ENCODE measurements at regions not wholly inside any gene's neighbourhood (a gene's known extent, or its start where the extent isn't known, plus 50 kb on each side); places are given as distances from the start of the nearest gene placed in this dataset.
"Not testable (repeated sequence)": the region's sequence is repeated elsewhere in the genome, so short reads cannot be mapped to it uniquely, and the experiment has no call there.

GRCh38 chr5:136621743-136622142, 256.4 kb upstream of the TRPC7 start:
- no peak for DNase-seq (ENCODE audit: low spot score)

GRCh38 chr5:136620621-136621020, 255.3 kb upstream of the TRPC7 start:
- no peak for DNase-seq (ENCODE audit: low spot score)

GRCh38 chr5:136620016-136620419, 254.7 kb upstream of the TRPC7 start:
- DNase-seq (ENCODE audit: low spot score) = no peak

GRCh38 chr5:136619556-136619955, 254.2 kb upstream of the TRPC7 start:
- no peak for DNase-seq (ENCODE audit: low spot score)

GRCh38 chr5:136615251-136616119, 250.1 kb upstream of the TRPC7 start:
- DNase-seq (ENCODE audit: low spot score) = no peak

GRCh38 chr5:136613230-136613629, 247.9 kb upstream of the TRPC7 start:
- peak; percentile 14 for DNase-seq (ENCODE audit: low spot score)

GRCh38 chr5:136605638-136606037, 240.3 kb upstream of the TRPC7 start:
- DNase-seq (ENCODE audit: low spot score) = no peak

GRCh38 chr5:136600306-136600705, 235.0 kb upstream of the TRPC7 start:
- no peak for DNase-seq (ENCODE audit: low spot score)

- DNase-seq (ENCODE audit: low spot score) = no peak
Observed at GRCh38 chr5:136598802-136599404, 233.6 kb upstream of the TRPC7 start.

- no peak for DNase-seq (ENCODE audit: low spot score)
Observed at GRCh38 chr5:136594416-136594815, 229.1 kb upstream of the TRPC7 start.

GRCh38 chr5:136590581-136590980, 225.2 kb upstream of the TRPC7 start:
- no peak for DNase-seq (ENCODE audit: low spot score)

GRCh38 chr5:136586196-136586595, 220.9 kb upstream of the TRPC7 start:
- DNase-seq (ENCODE audit: low spot score) = no peak

- DNase-seq (ENCODE audit: low spot score) = no peak
Observed at GRCh38 chr5:136584474-136584873, 219.1 kb upstream of the TRPC7 start.

- peak; percentile 16 for DNase-seq (ENCODE audit: low spot score)
Observed at GRCh38 chr5:136579238-136579637, 213.9 kb upstream of the TRPC7 start.

- DNase-seq (ENCODE audit: low spot score) = not testable (repeated sequence)
Observed at GRCh38 chr5:136569875-136570274, 204.5 kb upstream of the TRPC7 start.

- DNase-seq (ENCODE audit: low spot score) = not testable (repeated sequence)
Observed at GRCh38 chr5:136565457-136565856, 200.1 kb upstream of the TRPC7 start.

GRCh38 chr5:136565050-136565449, 199.7 kb upstream of the TRPC7 start:
- DNase-seq (ENCODE audit: low spot score) = not testable (repeated sequence)

- not testable (repeated sequence) for DNase-seq (ENCODE audit: low spot score)
Observed at GRCh38 chr5:136564431-136564830, 199.1 kb upstream of the TRPC7 start.

- DNase-seq (ENCODE audit: low spot score) = peak; percentile 96
Observed at GRCh38 chr5:136563489-136563888, 198.1 kb upstream of the TRPC7 start.

- DNase-seq (ENCODE audit: low spot score) = no peak
Observed at GRCh38 chr5:136560126-136560525, 194.8 kb upstream of the TRPC7 start.

GRCh38 chr5:136559651-136560050, 194.3 kb upstream of the TRPC7 start:
- no peak for DNase-seq (ENCODE audit: low spot score)

GRCh38 chr5:136547096-136547495, 181.8 kb upstream of the TRPC7 start:
- not testable (repeated sequence) for DNase-seq (ENCODE audit: low spot score)

GRCh38 chr5:136546441-136546840, 181.1 kb upstream of the TRPC7 start:
- DNase-seq (ENCODE audit: low spot score) = not testable (repeated sequence)
